Right lobe of liver (tissue), 6 donors: ENCODE measurements at regions not wholly inside any gene's neighbourhood (a gene's known extent, or its start where the extent isn't known, plus 50 kb on each side); places are given as distances from the start of the nearest gene placed in this dataset.

ENCODE experiments used
- ATAC-seq, 4 donors: fragments of 200-7000 bp; cut with Tn5 transposase; one replicate each; pipeline ENCODE4 v1.9.1; 2020; ENCODE audit warnings: mild to moderate bottlenecking in 4 of 4, moderate library complexity in 4 of 4
- DNase-seq, 3 donors: peaks; one replicate each; pipeline ENCODE4 v3.0.0-alpha.2; 2020
- H3K27ac ChIP-seq, 3 donors: fragments of 200-600 bp; one replicate each; pipeline ENCODE4 v1.8.0; 2022
- H3K27me3 ChIP-seq, 2 donors: fragments of 200-600 bp; one replicate each; pipeline ENCODE4 v1.8.0; 2022
- H3K36me3 ChIP-seq, 4 donors: fragments of 200-600 bp; sonication (generic) in 1 of 4; one replicate each; pipeline versions ENCODE4 v1.5.1 to v1.8.0; 2017 to 2022; ENCODE audit warnings: control low read depth in 1 of 4
- H3K4me1 ChIP-seq, 4 donors: fragments of 200-600 bp; sonication (generic) in 1 of 4; one replicate each; pipeline versions ENCODE4 v1.5.1 to v1.8.0; 2017 to 2022; ENCODE audit warnings: control low read depth in 1 of 4
- H3K4me3 ChIP-seq, 3 donors: fragments of 200-600 bp; one replicate each; pipeline ENCODE4 v1.8.0; 2022
- H3K9me3 ChIP-seq, 4 donors: fragments of 200-600 bp; sonication (generic) in 1 of 4; one replicate each; pipeline versions ENCODE4 v1.5.1 to v1.8.0; 2017 to 2022; ENCODE audit warnings: control low read depth in 1 of 4
- CTCF ChIP-seq, 4 donors: fragments of 200-600 bp in 3 of 4; fragments of 450-650 bp in 1 of 4; IDR thresholded peaks; one replicate each; pipeline versions ENCODE4 v1.5.1 to v1.8.0; 2016 to 2022; ENCODE audit warnings: antibody characterized with exemption in 4 of 4, mild to moderate bottlenecking in 2 of 4
- POLR2A ChIP-seq: fragments of 450-650 bp; IDR thresholded peaks from one replicate; pipeline ENCODE4 v1.6.1; 2017; ENCODE audit warnings: antibody characterized with exemption, mild to moderate bottlenecking
- WGBS: methylation state at CpG from one replicate; pipeline ENCODE4 v1.1.6; 2018; ENCODE audit warnings: low coverage, low lambda C conversion rate; ENCODE audit not compliant: insufficient coverage; ENCODE audit errors: missing lambda C conversion rate; 5-methylcytosine and 5-hydroxymethylcytosine counted together
- intact Hi-C, 2 donors: fragments of 100-400 bp; cut with DNase I; formaldehyde crosslinking; loops; one replicate each; pipeline versions ENCODE4 v1.11.2 to v1.14.1; 2022
- donor health status: DM: no; HTN: yes; CAD: no.
- donor health status: DM: no; HTN: no; CAD: no.
- donor health status: DM: no; HTN: no; CAD: no.
- donor health status: DM: no; HTN: yes; CAD: no.
- donor health status: DM: no; HTN: yes; CAD: no.

DNA sequence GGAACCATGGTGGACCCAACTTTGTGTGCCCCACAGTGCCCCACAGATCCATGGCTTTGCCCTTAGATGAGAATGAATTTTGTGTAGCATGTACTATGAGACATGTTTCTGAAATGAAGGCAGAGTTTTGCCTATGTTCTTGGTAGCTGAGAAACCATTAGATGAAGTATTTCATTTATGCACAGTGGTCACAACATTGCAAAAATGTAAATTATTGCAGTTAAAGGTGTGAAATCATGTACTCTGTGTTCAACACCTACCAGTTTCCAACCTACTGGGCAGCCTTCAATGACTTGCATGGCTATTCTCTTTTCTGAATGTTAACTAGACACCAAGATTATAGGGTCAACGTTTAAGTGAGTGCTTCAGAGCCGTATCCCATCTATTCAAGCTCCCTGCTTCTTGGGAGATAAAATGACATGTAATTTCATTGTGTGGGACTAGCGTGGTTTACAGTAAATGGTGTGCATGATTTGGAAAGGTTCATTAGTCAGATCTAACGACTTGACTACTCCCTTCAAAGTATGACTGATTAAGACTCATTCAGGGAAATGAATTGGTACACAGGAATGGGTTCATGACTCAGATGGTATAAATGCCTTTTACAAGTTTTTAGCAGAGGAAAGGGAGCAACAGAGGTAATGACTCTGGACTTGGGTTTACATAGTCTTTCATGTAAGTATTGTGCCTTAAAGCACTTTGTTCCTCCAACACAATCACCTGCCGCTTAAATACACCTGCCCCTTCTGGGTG lies 106.1 kb upstream of the AKIRIN2 start:
- no peak overlapping the region for H3K4me3 ChIP-seq
- WGBS = 79% methylated on average over 4 of the region's 5 CpGs
- H3K27ac ChIP-seq = no peak overlapping the region
- intact Hi-C loops = no loop called here
- DNase-seq (no peak), ATAC-seq (no peak)
- H3K27me3 ChIP-seq = no peaks in the 10 kb centered on the region
- H3K4me1 ChIP-seq = peaks cover 0 to 10% (median 0%) of the 10 kb centered on the region in 4 donors
- H3K36me3 ChIP-seq = no peaks in the 10 kb centered on the region
- TF ChIP-seq CTCF (IDR thresholded peaks at IDR 0.05) (no peak), POLR2A (no peak)
- no peaks in the 10 kb centered on the region for H3K9me3 ChIP-seq

GRCh38 chr6:87807475-87807874 lies 105.4 kb upstream of the AKIRIN2 start:
- intact Hi-C loops = no loop called here
- no peaks in the 10 kb centered on the region for H3K9me3 ChIP-seq
- no peak for TF ChIP-seq POLR2A
- TF ChIP-seq CTCF (IDR thresholded peaks at IDR 0.05) = no peak
- 82% methylated on average over 2 of the region's 4 CpGs for WGBS
- DNase-seq (no peak), ATAC-seq (no peak)
- no peak overlapping the region for H3K4me3 ChIP-seq
- H3K4me1 ChIP-seq = peaks cover 0 to 10% (median 0%) of the 10 kb centered on the region in 4 donors
- no peaks in the 10 kb centered on the region for H3K27me3 ChIP-seq
- H3K36me3 ChIP-seq = no peaks in the 10 kb centered on the region
- no peak overlapping the region for H3K27ac ChIP-seq

- no peaks in the 10 kb centered on the region for H3K36me3 ChIP-seq
- H3K4me1 ChIP-seq = peaks cover 0 to 10% (median 0%) of the 10 kb centered on the region in 4 donors
- DNase-seq = no peak
- intact Hi-C loops = no loop called here
- 15% methylated on average over 4 of the region's 4 CpGs for WGBS
- no peak overlapping the region for H3K4me3 ChIP-seq
- H3K27ac ChIP-seq = no peak overlapping the region
- H3K27me3 ChIP-seq = no peaks in the 10 kb centered on the region
- no peaks in the 10 kb centered on the region for H3K9me3 ChIP-seq
- TF ChIP-seq POLR2A (no peak), CTCF (IDR thresholded peaks at IDR 0.05) (no peak)
- ATAC-seq = peak; percentile 76 to 91 (median 82)
These were observed 104.6 kb upstream of the AKIRIN2 start for GRCh38 chr6:87806635-87807034.

GRCh38 chr6:87806099-87806498 lies 104.1 kb upstream of the AKIRIN2 start:
- TF ChIP-seq CTCF (IDR thresholded peaks at IDR 0.05) = no peak
- TF ChIP-seq POLR2A = no peak
- ATAC-seq (peak in 2 of 4 donors; percentile 19 to 46), DNase-seq (no peak)
- Histone ChIP-seq H3K4me1 (peaks cover 0 to 10% (median 0%) of the 10 kb centered on the region in 4 donors), H3K4me3 (no peak overlapping the region), H3K9me3 (no peaks in the 10 kb centered on the region), H3K36me3 (no peaks in the 10 kb centered on the region), H3K27me3 (no peaks in the 10 kb centered on the region), H3K27ac (no peak overlapping the region)
- intact Hi-C loops = no loop called here
- 33% methylated on average over 1 of the region's 1 CpG for WGBS
